SK-N-SH treated with all-trans-retinoic acid at 6 μM for 48 hours (cell line): ENCODE measurements at regions not wholly inside any gene's neighbourhood (a gene's known extent, or its start where the extent isn't known, plus 50 kb on each side); places are given as distances from the start of the nearest gene placed in this dataset.

Experiments
- ATAC-seq: fragments of 200-7000 bp; cut with Tn5 transposase; 3 replicates; pipeline ENCODE4 v1.9.1; 2020; ENCODE audit warnings: mild to moderate bottlenecking, moderate library complexity
- BACH2 ChIP-seq: fragments of 250-450 bp; sonication (Bioruptor Pico); IDR thresholded peaks from 2 replicates; pipeline ENCODE4 v1.9.0; 2021; ENCODE audit warnings: mild to moderate bottlenecking, borderline replicate concordance
- CREB5 ChIP-seq: fragments of 250-450 bp; sonication (Bioruptor Pico); IDR thresholded peaks from 2 replicates; pipeline ENCODE4 v1.5.1; 2020; ENCODE audit warnings: low read depth, mild to moderate bottlenecking, moderate library complexity
- CSDC2 ChIP-seq: fragments of 250-450 bp; sonication (Bioruptor Pico); IDR thresholded peaks from 2 replicates; pipeline ENCODE4 v1.5.0; 2020; ENCODE audit warnings: mild to moderate bottlenecking, moderate library complexity
- ESRRG ChIP-seq: fragments of 250-450 bp; sonication (Bioruptor Pico); IDR thresholded peaks from 2 replicates; pipeline ENCODE4 v1.6.1; 2021; ENCODE audit warnings: mild to moderate bottlenecking
- GLIS3 ChIP-seq: fragments of 250-450 bp; sonication (Bioruptor Pico); IDR thresholded peaks from 2 replicates; pipeline ENCODE4 v1.5.0; 2020; ENCODE audit warnings: mild to moderate bottlenecking, moderate library complexity
- POU6F1 ChIP-seq: fragments of 250-450 bp; sonication (Bioruptor Pico); IDR thresholded peaks from 2 replicates; pipeline ENCODE4 v1.8.0; 2021; ENCODE audit warnings: low read depth, mild to moderate bottlenecking, moderate library complexity, borderline replicate concordance
- PPARA ChIP-seq: fragments of 250-450 bp; sonication (Bioruptor Pico); IDR thresholded peaks from 2 replicates; pipeline ENCODE4 v1.5.0; 2020; ENCODE audit warnings: mild to moderate bottlenecking, borderline replicate concordance
- RARB ChIP-seq: fragments of 250-450 bp; sonication (Bioruptor Pico); IDR thresholded peaks from 2 replicates; pipeline ENCODE4 v1.8.0; 2021; ENCODE audit warnings: mild to moderate bottlenecking, moderate library complexity
- TCF4 ChIP-seq: fragments of 250-450 bp; sonication (Bioruptor Pico); IDR thresholded peaks from 2 replicates; pipeline ENCODE4 v1.8.0; 2021; ENCODE audit warnings: mild to moderate bottlenecking, moderate library complexity, borderline replicate concordance
- TOX ChIP-seq: fragments of 250-450 bp; sonication (Bioruptor Pico); IDR thresholded peaks from 2 replicates; pipeline ENCODE4 v1.8.0; 2021; ENCODE audit warnings: mild to moderate bottlenecking, moderate library complexity, borderline replicate concordance
- TSHZ2 ChIP-seq: fragments of 250-450 bp; sonication (Bioruptor Pico); IDR thresholded peaks from 2 replicates; pipeline ENCODE4 v1.5.0; 2020; ENCODE audit warnings: mild to moderate bottlenecking, moderate library complexity
- ZC3H10 ChIP-seq: fragments of 250-450 bp; sonication (Bioruptor Pico); IDR thresholded peaks from 2 replicates; pipeline ENCODE4 v1.5.1; 2021; ENCODE audit warnings: mild to moderate bottlenecking, moderate library complexity
- ZFP3 ChIP-seq: fragments of 250-450 bp; sonication (Bioruptor Pico); IDR thresholded peaks from 2 replicates; pipeline ENCODE4 v1.5.0; 2020; ENCODE audit warnings: mild to moderate bottlenecking, moderate library complexity
- ZFP30 ChIP-seq: fragments of 450-650 bp; formaldehyde crosslinking; IDR thresholded peaks from 2 replicates; pipeline ENCODE4 v1.5.0; 2022; ENCODE audit warnings: mild to moderate bottlenecking, moderate library complexity
- ZNF565 ChIP-seq: fragments of 450-650 bp; formaldehyde crosslinking; conservative IDR thresholded peaks from 2 replicates; pipeline ENCODE4 v1.5.0; 2020; ENCODE audit warnings: low read depth, mild to moderate bottlenecking, moderate library complexity
- ZNF70 ChIP-seq: fragments of 450-650 bp; formaldehyde crosslinking; IDR thresholded peaks from 2 replicates; pipeline ENCODE4 v1.5.0; 2020; ENCODE audit warnings: mild to moderate bottlenecking, moderate library complexity
- ZNF8 ChIP-seq: fragments of 450-650 bp; formaldehyde crosslinking; IDR thresholded peaks from 2 replicates; pipeline ENCODE4 v1.5.0; 2020; ENCODE audit warnings: mild to moderate bottlenecking, moderate library complexity

GRCh38 chr16:65388592-65388991, 266.7 kb upstream of the CDH11 start (continued):
- TF ChIP-seq CREB5 (CRISPR knock-in tag) (no peak), ESRRG (CRISPR knock-in tag) (no peak)

- no peak for ATAC-seq
- TF ChIP-seq TOX (CRISPR knock-in tag) = no peak
- TF ChIP-seq BACH2 (CRISPR knock-in tag) = no peak
- TF ChIP-seq PPARA (CRISPR knock-in tag) = no peak
- TF ChIP-seq TCF4 = no peak
- TF ChIP-seq CREB5 (CRISPR knock-in tag) = no peak
- no peak for TF ChIP-seq ZNF565 (CRISPR knock-in tag)
- no peak for TF ChIP-seq ZNF8
- no peak for TF ChIP-seq ZFP30
- no peak for TF ChIP-seq TSHZ2 (CRISPR knock-in tag)
- no peak for TF ChIP-seq CSDC2
Observed at GRCh38 chr16:65386672-65387071, 264.8 kb upstream of the CDH11 start.

- no peak for ATAC-seq
- TF ChIP-seq TOX (CRISPR knock-in tag) (no peak), CREB5 (CRISPR knock-in tag) (no peak)
Observed at GRCh38 chr16:65384441-65384840, 262.6 kb upstream of the CDH11 start.

GRCh38 chr16:65377195-65377594, 255.3 kb upstream of the CDH11 start:
- ATAC-seq = no peak

GRCh38 chr16:65376601-65377000, 254.7 kb upstream of the CDH11 start:
- TF ChIP-seq ZFP3 (CRISPR knock-in tag) (no peak), BACH2 (CRISPR knock-in tag) (no peak), ZNF8 (no peak), POU6F1 (CRISPR knock-in tag) (no peak), TCF4 (no peak), PPARA (CRISPR knock-in tag) (no peak), ZNF70 (no peak)
- no peak for ATAC-seq

More at GRCh38 chr16:65377195-65377594, 255.3 kb upstream of the CDH11 start:
- TF ChIP-seq GLIS3 (no peak), ZNF565 (CRISPR knock-in tag) (no peak), BACH2 (CRISPR knock-in tag) (no peak), ZC3H10 (CRISPR knock-in tag) (no peak), CSDC2 (no peak), ZNF8 (no peak), RARB (no peak), ESRRG (CRISPR knock-in tag) (no peak)
